ENCODE measurements at regions not wholly inside any gene's neighbourhood (a gene's known extent, or its start where the extent isn't known, plus 50 kb on each side); places are given as distances from the start of the nearest gene placed in this dataset.

DNA sequence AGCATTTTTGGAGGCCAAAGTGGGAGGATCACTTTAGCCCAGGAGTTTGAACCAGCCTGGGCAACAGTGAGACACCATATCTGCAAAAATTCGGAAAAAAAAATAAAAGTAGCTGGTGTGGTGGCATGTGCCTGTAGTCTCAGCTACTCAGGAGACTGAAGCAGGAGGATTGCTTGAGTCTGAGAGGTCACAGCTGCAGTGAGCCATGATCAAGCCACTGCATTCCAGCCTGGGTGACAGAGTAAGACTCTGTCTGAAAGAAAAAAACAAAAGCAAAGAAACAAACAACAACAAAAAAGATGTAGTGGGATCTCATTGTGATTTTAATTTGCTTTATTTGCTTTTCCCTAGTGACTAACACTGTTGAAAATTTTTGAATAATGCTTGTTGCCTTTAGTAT, 394.7 kb upstream of the KLHL1 start:
- no peak overlapping the region for H3K27ac ChIP-seq (ENCODE audit: low read depth, low read length)
- no peak for DNase-seq (ENCODE audit: low read depth, low spot score)
- peaks cover 3% of the 10 kb centered on the region for H3K9me3 ChIP-seq (ENCODE audit: control insufficient read depth, insufficient read depth, low read length)
- H3K4me3 ChIP-seq (ENCODE audit: low read depth, low read length), result no peak overlapping the region
- TF ChIP-seq, protein P1, sequence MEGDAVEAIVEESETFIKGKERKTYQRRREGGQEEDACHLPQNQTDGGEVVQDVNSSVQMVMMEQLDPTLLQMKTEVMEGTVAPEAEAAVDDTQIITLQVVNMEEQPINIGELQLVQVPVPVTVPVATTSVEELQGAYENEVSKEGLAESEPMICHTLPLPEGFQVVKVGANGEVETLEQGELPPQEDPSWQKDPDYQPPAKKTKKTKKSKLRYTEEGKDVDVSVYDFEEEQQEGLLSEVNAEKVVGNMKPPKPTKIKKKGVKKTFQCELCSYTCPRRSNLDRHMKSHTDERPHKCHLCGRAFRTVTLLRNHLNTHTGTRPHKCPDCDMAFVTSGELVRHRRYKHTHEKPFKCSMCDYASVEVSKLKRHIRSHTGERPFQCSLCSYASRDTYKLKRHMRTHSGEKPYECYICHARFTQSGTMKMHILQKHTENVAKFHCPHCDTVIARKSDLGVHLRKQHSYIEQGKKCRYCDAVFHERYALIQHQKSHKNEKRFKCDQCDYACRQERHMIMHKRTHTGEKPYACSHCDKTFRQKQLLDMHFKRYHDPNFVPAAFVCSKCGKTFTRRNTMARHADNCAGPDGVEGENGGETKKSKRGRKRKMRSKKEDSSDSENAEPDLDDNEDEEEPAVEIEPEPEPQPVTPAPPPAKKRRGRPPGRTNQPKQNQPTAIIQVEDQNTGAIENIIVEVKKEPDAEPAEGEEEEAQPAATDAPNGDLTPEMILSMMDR (IDR thresholded peaks at IDR 0.05; ENCODE audit: low read depth, low read length), result no peak
- CTCF ChIA-PET, result no interaction called here
- H3K27me3 ChIP-seq (ENCODE audit: control insufficient read depth, insufficient read depth, low read length), result no peaks in the 10 kb centered on the region
- POLR2A ChIA-PET, result no interaction called here

DNA sequence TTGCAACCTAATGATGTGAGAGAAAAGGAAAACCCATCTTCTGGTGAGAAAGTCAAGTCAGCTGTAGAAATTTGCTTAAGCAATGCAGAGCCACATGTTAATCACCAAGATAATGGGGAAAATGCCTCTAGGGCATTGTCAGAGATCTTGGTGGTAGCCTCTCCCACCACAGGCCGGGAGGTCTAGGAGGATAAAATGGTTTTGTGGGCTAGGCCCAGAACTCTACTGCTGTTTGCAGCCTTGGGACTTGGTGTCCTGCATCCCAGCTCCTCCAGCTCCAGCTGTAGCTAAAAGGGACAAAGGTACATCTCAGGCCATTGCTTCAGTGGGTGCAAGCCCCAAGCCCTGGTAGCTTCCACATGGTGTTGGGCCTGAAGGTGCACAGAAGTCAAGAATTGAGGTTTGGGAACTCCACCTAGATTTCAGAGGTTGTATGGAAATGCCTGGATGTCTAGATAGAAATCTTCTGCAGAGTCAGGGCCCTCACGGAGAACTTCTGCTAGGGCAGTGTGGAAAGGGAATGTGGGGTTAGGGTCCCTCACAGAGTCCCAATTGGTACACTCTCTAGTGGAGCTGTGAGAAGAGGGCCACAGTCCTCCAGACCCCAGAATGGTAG, 382.2 kb upstream of the KLHL1 start:
- TF ChIP-seq, protein P1 (IDR thresholded peaks at IDR 0.05; ENCODE audit: low read depth, low read length), result no peak
- Histone ChIP-seq H3K27me3 (ENCODE audit: control insufficient read depth, insufficient read depth, low read length) (no peaks in the 10 kb centered on the region), H3K4me3 (ENCODE audit: low read depth, low read length) (no peak overlapping the region), H3K27ac (ENCODE audit: low read depth, low read length) (no peak overlapping the region), H3K9me3 (ENCODE audit: control insufficient read depth, insufficient read depth, low read length) (peaks cover 13% of the 10 kb centered on the region; the same call in 1 of the 2 replicates)
- POLR2A ChIA-PET, result no interaction called here
- no peak for DNase-seq (ENCODE audit: low read depth, low spot score)
- CTCF ChIA-PET, result no interaction called here

DNA sequence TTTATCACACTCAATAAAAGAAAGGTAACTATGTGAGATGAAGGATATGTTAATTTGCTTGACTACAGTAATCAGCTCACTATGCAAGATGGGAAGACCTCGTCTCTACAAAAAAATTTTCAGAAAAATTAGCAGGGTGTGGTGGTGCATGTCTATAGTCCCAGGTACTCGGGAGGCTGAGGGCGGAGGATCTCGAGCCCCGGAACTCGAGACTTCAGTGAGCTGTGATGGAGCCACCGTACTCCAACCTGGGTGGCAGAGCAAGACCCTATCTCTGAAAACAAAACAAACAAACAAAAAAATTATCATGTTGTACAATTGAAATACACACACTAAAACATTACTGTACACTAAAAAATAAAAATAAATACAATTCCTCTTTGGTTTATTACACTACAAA, 376.7 kb upstream of the KLHL1 start:
- DNase-seq (ENCODE audit: low read depth, low spot score), result no peak
- Histone ChIP-seq H3K27me3 (ENCODE audit: control insufficient read depth, insufficient read depth, low read length) (no peaks in the 10 kb centered on the region), H3K4me3 (ENCODE audit: low read depth, low read length) (no peak overlapping the region), H3K27ac (ENCODE audit: low read depth, low read length) (no peak overlapping the region), H3K9me3 (ENCODE audit: control insufficient read depth, insufficient read depth, low read length) (no peaks in the 10 kb centered on the region)
- ChIA-PET POLR2A (no interaction called here), CTCF (no interaction called here)
- TF ChIP-seq, protein P1 (IDR thresholded peaks at IDR 0.05; ENCODE audit: low read depth, low read length), result no peak

DNA sequence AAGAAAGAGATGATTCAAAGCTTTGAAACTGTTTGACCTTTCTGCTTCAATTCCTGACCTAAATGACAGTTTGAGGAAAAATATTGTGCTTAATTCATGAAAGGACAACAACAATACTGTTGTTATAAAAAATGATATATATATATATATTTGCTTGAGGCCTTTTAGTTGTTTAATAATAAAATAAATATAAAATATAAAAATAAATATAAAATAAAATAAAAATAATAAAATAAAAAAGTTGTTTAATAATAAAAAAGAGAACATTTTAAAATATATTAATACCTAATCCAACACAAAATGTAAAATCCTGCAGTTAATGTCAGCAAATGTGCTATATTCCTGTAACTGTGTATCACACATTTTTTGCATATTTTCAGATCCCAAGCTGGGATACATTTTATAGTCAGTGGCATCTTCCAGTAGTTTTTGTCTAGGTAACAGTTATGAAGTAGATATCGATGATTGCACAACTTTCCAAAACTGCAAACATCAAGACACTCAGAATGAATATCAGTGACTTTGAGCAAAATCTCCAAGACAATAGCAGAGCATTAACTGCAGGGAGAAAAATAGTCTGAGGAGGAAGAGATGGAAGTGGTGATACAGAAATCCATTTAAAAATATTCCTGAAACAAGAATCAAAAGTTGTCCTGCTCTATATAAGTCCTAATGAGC, 375.5 kb upstream of the KLHL1 start:
- no peak overlapping the region for H3K27ac ChIP-seq (ENCODE audit: low read depth, low read length)
- no peaks in the 10 kb centered on the region for H3K27me3 ChIP-seq (ENCODE audit: control insufficient read depth, insufficient read depth, low read length)
- ChIA-PET CTCF (no interaction called here), POLR2A (no interaction called here)
- no peak overlapping the region for H3K4me3 ChIP-seq (ENCODE audit: low read depth, low read length)
- DNase-seq (ENCODE audit: low read depth, low spot score), result no peak
- TF ChIP-seq, protein P1 (IDR thresholded peaks at IDR 0.05; ENCODE audit: low read depth, low read length), result no peak
- peaks cover 8% of the 10 kb centered on the region for H3K9me3 ChIP-seq (ENCODE audit: control insufficient read depth, insufficient read depth, low read length)

DNA sequence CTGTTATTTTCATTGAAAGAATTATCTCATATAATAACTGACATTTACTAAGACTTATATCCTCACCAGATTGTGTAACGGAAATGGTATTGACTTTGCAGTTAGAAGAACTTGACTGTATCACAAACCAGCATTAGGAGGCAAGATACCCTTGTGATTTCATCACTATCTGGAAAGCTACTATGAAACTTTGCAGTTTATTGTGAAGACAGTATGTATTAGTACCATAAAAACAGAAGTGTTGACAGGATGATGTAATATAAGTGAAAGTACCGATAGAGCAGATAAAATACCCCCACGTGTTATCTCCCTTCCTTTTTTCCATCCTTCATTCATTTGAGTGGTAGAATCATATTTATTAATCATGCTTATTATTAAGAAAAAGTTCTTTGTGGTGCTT, 365.7 kb upstream of the KLHL1 start:
- peaks cover 16% of the 10 kb centered on the region for H3K9me3 ChIP-seq (ENCODE audit: control insufficient read depth, insufficient read depth, low read length)
- ChIA-PET CTCF (no interaction called here), POLR2A (no interaction called here)
- DNase-seq (ENCODE audit: low read depth, low spot score), result no peak
- H3K27ac ChIP-seq (ENCODE audit: low read depth, low read length), result no peak overlapping the region
- no peak overlapping the region for H3K4me3 ChIP-seq (ENCODE audit: low read depth, low read length)
- H3K27me3 ChIP-seq (ENCODE audit: control insufficient read depth, insufficient read depth, low read length), result no peaks in the 10 kb centered on the region
- TF ChIP-seq, protein P1 (IDR thresholded peaks at IDR 0.05; ENCODE audit: low read depth, low read length), result no peak
